ENCODE measurements at regions not wholly inside any gene's neighbourhood (a gene's known extent, or its start where the extent isn't known, plus 50 kb on each side); places are given as distances from the start of the nearest gene placed in this dataset.

DNA sequence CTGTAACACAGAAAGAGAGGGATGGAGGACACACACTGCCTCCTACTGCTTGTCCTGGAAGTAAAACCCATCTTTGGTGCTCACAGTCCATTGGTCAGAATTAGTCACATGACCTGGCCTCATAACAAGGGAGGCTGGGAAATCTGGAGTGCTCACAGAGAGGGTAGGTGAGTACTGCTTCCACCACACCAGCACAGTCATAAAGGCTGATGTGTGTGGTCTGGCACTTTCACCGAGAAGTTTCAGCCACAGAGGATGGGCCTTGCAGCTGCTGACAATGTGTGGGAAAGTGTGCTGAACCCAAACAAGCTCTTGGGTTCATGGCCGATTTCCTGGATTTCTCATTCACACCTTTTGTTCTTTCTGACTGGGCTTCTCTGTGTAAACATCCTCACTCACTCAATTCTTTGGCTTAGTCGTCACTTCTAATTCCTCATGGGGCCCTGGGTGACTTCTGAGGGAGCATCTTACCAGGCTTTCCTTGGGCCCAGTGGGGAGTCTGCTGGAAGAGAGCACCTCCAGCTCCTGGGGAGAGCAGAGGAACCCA lies 100.7 kb downstream of the ASB7 start:
- peak; percentile 13 for FAIRE-seq
- H2AFZ ChIP-seq (ENCODE audit: low read depth, low read length), result no peak overlapping the region

DNA sequence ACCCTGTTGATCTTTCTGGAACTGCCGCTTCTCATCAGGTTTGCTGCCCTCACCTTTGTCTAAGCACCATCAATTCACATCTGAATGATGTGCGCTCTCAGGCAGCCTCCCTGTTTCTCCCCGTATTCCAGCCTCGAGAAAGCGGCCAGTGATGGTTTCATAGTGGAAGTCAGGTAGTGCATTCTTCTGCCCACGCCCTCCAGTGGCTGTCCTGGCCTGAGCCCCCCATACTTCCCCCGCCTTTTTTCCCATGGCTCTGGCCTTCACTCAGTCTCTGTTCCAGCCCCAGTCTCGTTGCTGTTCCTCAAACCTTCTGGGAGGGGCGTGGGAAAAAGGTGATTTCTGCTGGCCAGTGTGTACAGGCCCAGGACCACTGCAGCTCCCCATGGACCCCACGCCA lies 101.3 kb downstream of the ASB7 start:
- H2AFZ ChIP-seq (ENCODE audit: low read depth, low read length), result no peak overlapping the region
- DNase-seq (ENCODE audit: low read depth), result no peak
- Mint-ChIP-seq H3K27me3 (ENCODE audit: low read depth, unreplicated experiment) (peaks cover 11% of the 10 kb centered on the region), H3K4me1 (ENCODE audit: low read depth, unreplicated experiment) (no peaks in the 10 kb centered on the region), H3K9me3 (ENCODE audit: unreplicated experiment) (peaks cover 7% of the 10 kb centered on the region), H3K4me3 (ENCODE audit: unreplicated experiment) (no peak overlapping the region), H3K27ac (ENCODE audit: unreplicated experiment) (no peak overlapping the region), H3K36me3 (ENCODE audit: low read depth, unreplicated experiment) (no peaks in the 10 kb centered on the region)
- no peaks in the 10 kb centered on the region for H3K9me3 ChIP-seq (ENCODE audit: insufficient read depth, low read depth, low read length)
- no peak overlapping the region for H3K4me3 ChIP-seq (ENCODE audit: insufficient read depth, low read depth, low read length)
- H3K36me3 ChIP-seq (ENCODE audit: insufficient read depth, low read length), result no peaks in the 10 kb centered on the region
- no peak for FAIRE-seq
- no peak overlapping the region for H3K9ac ChIP-seq (ENCODE audit: low read length)
- H3K4me2 ChIP-seq (ENCODE audit: low read length), result no peak overlapping the region
- peak overlapping the region; percentile 63 for H3K27ac ChIP-seq (ENCODE audit: low read depth, low read length)
- peaks cover 21% of the 10 kb centered on the region for H3K4me1 ChIP-seq (ENCODE audit: insufficient read depth, low read length)
- H3K27me3 ChIP-seq (ENCODE audit: insufficient read depth, low read length), result no peaks in the 10 kb centered on the region
- H3K79me2 ChIP-seq (ENCODE audit: insufficient read depth, low read length), result no peaks in the 10 kb centered on the region
- H4K20me1 ChIP-seq (ENCODE audit: insufficient read depth, low read length), result no peaks in the 10 kb centered on the region
- TF ChIP-seq, protein P1, sequence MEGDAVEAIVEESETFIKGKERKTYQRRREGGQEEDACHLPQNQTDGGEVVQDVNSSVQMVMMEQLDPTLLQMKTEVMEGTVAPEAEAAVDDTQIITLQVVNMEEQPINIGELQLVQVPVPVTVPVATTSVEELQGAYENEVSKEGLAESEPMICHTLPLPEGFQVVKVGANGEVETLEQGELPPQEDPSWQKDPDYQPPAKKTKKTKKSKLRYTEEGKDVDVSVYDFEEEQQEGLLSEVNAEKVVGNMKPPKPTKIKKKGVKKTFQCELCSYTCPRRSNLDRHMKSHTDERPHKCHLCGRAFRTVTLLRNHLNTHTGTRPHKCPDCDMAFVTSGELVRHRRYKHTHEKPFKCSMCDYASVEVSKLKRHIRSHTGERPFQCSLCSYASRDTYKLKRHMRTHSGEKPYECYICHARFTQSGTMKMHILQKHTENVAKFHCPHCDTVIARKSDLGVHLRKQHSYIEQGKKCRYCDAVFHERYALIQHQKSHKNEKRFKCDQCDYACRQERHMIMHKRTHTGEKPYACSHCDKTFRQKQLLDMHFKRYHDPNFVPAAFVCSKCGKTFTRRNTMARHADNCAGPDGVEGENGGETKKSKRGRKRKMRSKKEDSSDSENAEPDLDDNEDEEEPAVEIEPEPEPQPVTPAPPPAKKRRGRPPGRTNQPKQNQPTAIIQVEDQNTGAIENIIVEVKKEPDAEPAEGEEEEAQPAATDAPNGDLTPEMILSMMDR (IDR thresholded peaks at IDR 0.05; ENCODE audit: insufficient read depth, low read depth, low read length), result no peak
- no peak for TF ChIP-seq EZH2 (IDR thresholded peaks at IDR 0.05; ENCODE audit: insufficient read depth, low read length)

More for the DNA sequence above, 100.7 kb downstream of the ASB7 start:
- Mint-ChIP-seq H3K27me3 (ENCODE audit: low read depth, unreplicated experiment) (peaks cover 11% of the 10 kb centered on the region), H3K9me3 (ENCODE audit: unreplicated experiment) (peaks cover 7% of the 10 kb centered on the region), H3K27ac (ENCODE audit: unreplicated experiment) (no peak overlapping the region), H3K36me3 (ENCODE audit: low read depth, unreplicated experiment) (no peaks in the 10 kb centered on the region), H3K4me3 (ENCODE audit: unreplicated experiment) (no peak overlapping the region), H3K4me1 (ENCODE audit: low read depth, unreplicated experiment) (no peaks in the 10 kb centered on the region)
- Histone ChIP-seq H3K4me2 (ENCODE audit: low read length) (no peak overlapping the region), H3K9ac (ENCODE audit: low read length) (peak overlapping the region; percentile 2), H3K27ac (ENCODE audit: low read depth, low read length) (peak overlapping the region; percentile 63), H3K27me3 (ENCODE audit: insufficient read depth, low read length) (no peaks in the 10 kb centered on the region), H4K20me1 (ENCODE audit: insufficient read depth, low read length) (no peaks in the 10 kb centered on the region), H3K9me3 (ENCODE audit: insufficient read depth, low read depth, low read length) (no peaks in the 10 kb centered on the region), H3K4me3 (ENCODE audit: insufficient read depth, low read depth, low read length) (no peak overlapping the region), H3K36me3 (ENCODE audit: insufficient read depth, low read length) (no peaks in the 10 kb centered on the region), H3K4me1 (ENCODE audit: insufficient read depth, low read length) (peaks cover 21% of the 10 kb centered on the region), H3K79me2 (ENCODE audit: insufficient read depth, low read length) (no peaks in the 10 kb centered on the region)
- TF ChIP-seq, protein P1 (IDR thresholded peaks at IDR 0.05; ENCODE audit: insufficient read depth, low read depth, low read length), result peak; percentile 3
- TF ChIP-seq EZH2 (IDR thresholded peaks at IDR 0.05; ENCODE audit: insufficient read depth, low read length), result no peak
- DNase-seq (ENCODE audit: low read depth), result peak; percentile 94

DNA sequence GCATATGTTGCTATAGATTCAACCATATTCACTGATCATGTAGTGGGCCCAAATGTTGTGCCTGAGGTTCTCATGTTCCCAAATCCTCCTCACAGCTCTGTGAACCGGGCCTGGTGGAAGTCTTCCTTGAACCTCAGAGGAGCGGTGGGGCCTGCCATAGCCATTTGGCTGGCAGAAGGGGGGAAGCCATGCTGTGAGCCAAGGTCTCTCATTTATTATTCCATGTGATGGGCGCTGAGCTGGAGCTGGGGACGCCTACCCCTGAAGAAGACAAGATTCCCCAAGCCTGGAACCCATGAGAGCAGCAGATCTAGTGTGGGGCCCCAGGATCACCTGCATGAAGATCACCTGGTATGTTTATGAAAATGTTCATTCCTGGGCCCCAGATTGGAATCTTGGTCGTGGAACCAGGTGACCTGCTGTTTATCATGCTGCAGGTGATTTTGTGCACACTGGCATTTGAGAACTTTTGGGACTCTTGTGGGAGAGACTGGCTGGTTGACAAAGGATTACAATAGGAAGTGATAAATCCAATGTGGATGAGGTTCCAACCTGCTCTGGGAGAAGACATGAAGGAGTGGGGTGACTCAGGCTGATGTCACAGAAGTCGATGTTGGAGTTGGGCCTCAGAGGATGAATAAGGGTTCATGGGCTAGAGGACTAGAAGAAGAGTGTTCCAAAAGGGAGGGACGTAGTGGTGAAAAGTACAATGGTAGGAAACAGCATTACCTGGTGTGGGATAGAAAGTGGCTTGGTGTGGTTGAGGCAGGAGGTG lies 102.1 kb downstream of the ASB7 start:
- Histone ChIP-seq H3K27ac (ENCODE audit: low read depth, low read length) (peak overlapping the region; percentile 63), H3K4me2 (ENCODE audit: low read length) (peak overlapping the region; percentile 39), H3K79me2 (ENCODE audit: insufficient read depth, low read length) (no peaks in the 10 kb centered on the region), H3K36me3 (ENCODE audit: insufficient read depth, low read length) (no peaks in the 10 kb centered on the region), H3K9ac (ENCODE audit: low read length) (no peak overlapping the region), H2AFZ (ENCODE audit: low read depth, low read length) (no peak overlapping the region), H3K4me3 (ENCODE audit: insufficient read depth, low read depth, low read length) (no peak overlapping the region), H3K27me3 (ENCODE audit: insufficient read depth, low read length) (no peaks in the 10 kb centered on the region), H4K20me1 (ENCODE audit: insufficient read depth, low read length) (no peaks in the 10 kb centered on the region), H3K9me3 (ENCODE audit: insufficient read depth, low read depth, low read length) (no peaks in the 10 kb centered on the region), H3K4me1 (ENCODE audit: insufficient read depth, low read length) (peaks cover 21% of the 10 kb centered on the region)
- DNase-seq (ENCODE audit: low read depth) (peak; percentile 86), FAIRE-seq (peak; percentile 45)
- H3K27me3 Mint-ChIP-seq (ENCODE audit: low read depth, unreplicated experiment), result peaks cover 11% of the 10 kb centered on the region
- H3K4me1 Mint-ChIP-seq (ENCODE audit: low read depth, unreplicated experiment), result no peaks in the 10 kb centered on the region
- no peak overlapping the region for H3K4me3 Mint-ChIP-seq (ENCODE audit: unreplicated experiment)
- H3K9me3 Mint-ChIP-seq (ENCODE audit: unreplicated experiment), result peaks cover 11% of the 10 kb centered on the region
- no peak for TF ChIP-seq EZH2 (IDR thresholded peaks at IDR 0.05; ENCODE audit: insufficient read depth, low read length)
- TF ChIP-seq, protein P1 (IDR thresholded peaks at IDR 0.05; ENCODE audit: insufficient read depth, low read depth, low read length), result no peak
- H3K27ac Mint-ChIP-seq (ENCODE audit: unreplicated experiment), result no peak overlapping the region
- no peaks in the 10 kb centered on the region for H3K36me3 Mint-ChIP-seq (ENCODE audit: low read depth, unreplicated experiment)
